Activated naive CD8-positive, alpha-beta T cell treated with anti-CD3 and anti-CD28 coated beads for 36 hours (primary cell): ENCODE measurements at regions not wholly inside any gene's neighbourhood (a gene's known extent, or its start where the extent isn't known, plus 50 kb on each side); places are given as distances from the start of the nearest gene placed in this dataset.

Experiments
- DNase-seq: peaks from one replicate; pipeline ENCODE4 v3.0.0; 2021
- H3K27ac Mint-ChIP-seq: one replicate; pipeline ENCODE4 v1.8.0; 2022; ENCODE audit warnings: mild to moderate bottlenecking, moderate library complexity, mixed read lengths
- H3K27me3 Mint-ChIP-seq: one replicate; pipeline ENCODE4 v1.8.0; 2022; ENCODE audit warnings: mild to moderate bottlenecking, mixed read lengths
- H3K36me3 Mint-ChIP-seq: one replicate; pipeline ENCODE4 v1.8.0; 2021; ENCODE audit warnings: mild to moderate bottlenecking, mixed read lengths
- H3K4me1 Mint-ChIP-seq: one replicate; pipeline ENCODE4 v1.8.0; 2021; ENCODE audit warnings: mixed read lengths
- H3K4me3 Mint-ChIP-seq: one replicate; pipeline ENCODE4 v1.8.0; 2022; ENCODE audit warnings: mild to moderate bottlenecking, moderate library complexity, mixed read lengths
- H3K9me3 Mint-ChIP-seq: one replicate; pipeline ENCODE4 v1.8.0; 2022; ENCODE audit warnings: mixed read lengths

DNA sequence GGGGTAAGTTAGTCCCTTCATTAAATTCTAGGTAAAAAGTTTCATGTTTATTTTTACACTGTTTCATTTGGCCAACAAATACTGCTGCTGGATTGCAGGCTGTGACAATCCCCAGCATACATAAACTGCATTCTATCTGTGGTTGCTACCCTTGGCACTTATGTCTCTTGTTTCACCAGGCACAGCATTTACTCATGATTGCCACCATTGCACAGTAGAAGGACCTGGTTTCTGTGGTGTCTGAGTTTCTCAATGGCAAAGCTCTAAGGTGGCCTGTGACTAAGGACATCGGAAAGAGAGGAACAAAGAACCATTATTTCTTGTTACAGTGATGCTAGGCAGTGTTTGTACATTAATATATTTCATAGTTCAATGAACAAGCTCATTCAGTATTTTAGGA lies 878.4 kb upstream of the NEGR1 start:
- Mint-ChIP-seq H3K9me3 (peaks cover 6% of the 10 kb centered on the region), H3K27me3 (no peaks in the 10 kb centered on the region), H3K4me1 (no peaks in the 10 kb centered on the region), H3K36me3 (no peaks in the 10 kb centered on the region), H3K4me3 (no peak overlapping the region), H3K27ac (no peak overlapping the region)
- no peak for DNase-seq

DNA sequence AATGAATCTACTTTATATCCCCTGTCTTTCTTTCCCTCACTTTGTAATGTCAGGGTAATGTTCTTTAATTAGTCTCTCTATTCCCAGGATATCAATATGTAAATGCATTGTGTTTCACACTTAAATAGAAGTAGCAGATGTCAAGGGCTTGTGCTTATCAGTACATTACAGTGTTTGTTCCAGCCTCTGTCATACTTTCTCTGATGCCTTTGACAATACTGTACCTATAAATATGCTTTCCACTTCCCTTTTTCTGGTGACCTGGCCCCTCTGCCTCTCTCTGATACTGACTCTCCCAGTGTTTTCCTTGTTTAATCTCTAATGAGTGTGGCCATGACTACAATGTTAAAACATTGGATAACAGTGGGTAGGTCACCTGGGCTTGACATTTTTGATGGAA lies 862.0 kb upstream of the NEGR1 start:
- H3K27me3 Mint-ChIP-seq, result no peaks in the 10 kb centered on the region
- no peaks in the 10 kb centered on the region for H3K36me3 Mint-ChIP-seq
- DNase-seq, result no peak
- H3K4me3 Mint-ChIP-seq, result no peak overlapping the region
- no peak overlapping the region for H3K27ac Mint-ChIP-seq
- no peaks in the 10 kb centered on the region for H3K4me1 Mint-ChIP-seq
- H3K9me3 Mint-ChIP-seq, result peaks cover 2% of the 10 kb centered on the region

DNA sequence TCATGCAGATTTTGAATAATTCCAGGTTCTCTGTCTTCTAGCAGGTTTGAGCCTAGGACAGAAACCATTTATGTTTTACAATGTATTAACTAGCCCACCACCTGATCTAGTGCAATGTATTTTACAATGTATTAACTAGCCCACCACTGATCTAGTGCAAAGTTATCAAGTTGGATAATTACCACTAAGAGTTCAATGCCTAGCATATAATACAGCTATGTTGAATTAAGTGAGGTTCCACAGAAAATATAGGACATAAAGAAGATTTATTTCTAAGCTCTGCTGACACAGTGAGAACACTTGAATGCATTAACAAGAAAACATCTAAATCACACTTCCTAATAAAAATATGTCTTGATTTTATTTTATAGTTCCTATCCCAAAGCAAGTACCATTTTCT lies 854.6 kb upstream of the NEGR1 start:
- no peaks in the 10 kb centered on the region for H3K4me1 Mint-ChIP-seq
- no peak for DNase-seq
- H3K27me3 Mint-ChIP-seq, result no peaks in the 10 kb centered on the region
- H3K4me3 Mint-ChIP-seq, result no peak overlapping the region
- H3K27ac Mint-ChIP-seq, result no peak overlapping the region
- no peaks in the 10 kb centered on the region for H3K36me3 Mint-ChIP-seq
- H3K9me3 Mint-ChIP-seq, result peaks cover 3% of the 10 kb centered on the region

DNA sequence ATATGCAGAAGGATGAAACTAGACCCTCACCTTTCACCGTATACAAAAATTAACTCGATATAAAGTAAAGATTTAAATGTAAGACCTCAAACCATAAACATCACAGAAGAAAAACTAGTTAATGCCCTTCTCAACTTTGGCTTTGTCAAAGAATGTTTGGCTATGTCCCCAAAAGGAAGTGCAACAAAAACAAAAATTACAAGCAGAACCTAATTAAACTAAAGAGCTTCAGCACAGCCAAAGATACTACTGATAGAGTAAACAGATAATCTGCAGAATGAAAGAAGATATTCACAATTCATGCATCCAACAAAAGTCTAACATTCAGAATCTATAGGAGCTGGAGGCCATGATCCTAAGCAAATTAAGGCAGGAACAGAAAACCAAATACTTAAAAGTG lies 824.6 kb upstream of the NEGR1 start:
- Mint-ChIP-seq H3K9me3 (no peaks in the 10 kb centered on the region), H3K4me3 (no peak overlapping the region), H3K4me1 (no peaks in the 10 kb centered on the region), H3K27ac (no peak overlapping the region), H3K27me3 (no peaks in the 10 kb centered on the region), H3K36me3 (no peaks in the 10 kb centered on the region)
- DNase-seq, result no peak

- H3K27ac Mint-ChIP-seq, result no peak overlapping the region
- H3K4me1 Mint-ChIP-seq, result no peaks in the 10 kb centered on the region
- no peak for DNase-seq
- no peaks in the 10 kb centered on the region for H3K36me3 Mint-ChIP-seq
- H3K4me3 Mint-ChIP-seq, result no peak overlapping the region
- no peaks in the 10 kb centered on the region for H3K27me3 Mint-ChIP-seq
- no peaks in the 10 kb centered on the region for H3K9me3 Mint-ChIP-seq
These were observed 823.4 kb upstream of the NEGR1 start for GRCh38 chr1:73105755-73106154.

GRCh38 chr1:73104749-73105148 lies 822.4 kb upstream of the NEGR1 start:
- DNase-seq, result no peak
- H3K27me3 Mint-ChIP-seq, result no peaks in the 10 kb centered on the region
- no peaks in the 10 kb centered on the region for H3K9me3 Mint-ChIP-seq
- H3K4me3 Mint-ChIP-seq, result no peak overlapping the region
- H3K4me1 Mint-ChIP-seq, result no peaks in the 10 kb centered on the region
- no peak overlapping the region for H3K27ac Mint-ChIP-seq
- no peaks in the 10 kb centered on the region for H3K36me3 Mint-ChIP-seq

- Mint-ChIP-seq H3K4me3 (no peak overlapping the region), H3K36me3 (no peaks in the 10 kb centered on the region), H3K27me3 (no peaks in the 10 kb centered on the region), H3K4me1 (no peaks in the 10 kb centered on the region), H3K9me3 (no peaks in the 10 kb centered on the region), H3K27ac (no peak overlapping the region)
- no peak for DNase-seq
These were observed 817.9 kb upstream of the NEGR1 start for GRCh38 chr1:73100216-73100615.

DNA sequence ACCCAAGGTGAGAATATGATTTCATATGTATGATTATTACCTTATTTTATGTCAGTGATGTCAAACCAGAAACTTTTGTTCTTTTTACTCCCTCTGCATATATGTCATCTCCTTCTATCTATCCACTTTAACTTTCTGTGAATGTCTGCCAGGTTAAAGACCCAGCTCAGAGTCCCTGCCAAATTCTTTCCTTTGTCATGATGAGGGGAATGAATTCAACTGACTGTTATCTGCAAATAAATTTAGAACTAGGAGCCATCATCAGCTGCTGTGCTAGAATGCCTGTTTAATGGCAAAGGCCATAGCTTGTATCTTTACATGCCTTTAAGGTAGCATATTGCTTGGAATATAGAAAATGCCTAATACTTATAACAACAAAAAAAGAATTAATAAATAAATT lies 815.6 kb upstream of the NEGR1 start:
- H3K36me3 Mint-ChIP-seq, result no peaks in the 10 kb centered on the region
- no peaks in the 10 kb centered on the region for H3K27me3 Mint-ChIP-seq
- no peak for DNase-seq
- no peak overlapping the region for H3K27ac Mint-ChIP-seq
- no peak overlapping the region for H3K4me3 Mint-ChIP-seq
- peaks cover 2% of the 10 kb centered on the region for H3K9me3 Mint-ChIP-seq
- no peaks in the 10 kb centered on the region for H3K4me1 Mint-ChIP-seq

DNA sequence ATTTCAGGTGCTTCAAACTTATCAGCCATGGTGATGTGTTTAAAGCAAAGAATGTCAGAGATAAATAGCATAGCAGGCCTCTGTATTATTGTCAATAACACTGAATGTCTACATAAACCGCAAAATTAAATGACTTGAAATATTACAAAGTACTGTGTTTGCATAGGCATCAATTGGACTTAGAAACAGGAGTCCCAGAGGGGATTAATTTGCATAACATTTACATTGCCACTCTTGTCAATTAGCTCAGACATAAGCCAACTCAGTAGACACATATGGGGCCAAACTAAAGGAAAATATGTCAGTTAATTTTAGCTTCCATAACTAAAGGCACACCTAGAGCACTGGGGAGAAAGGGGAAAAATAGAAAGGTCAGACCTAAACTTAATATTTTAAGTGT lies 814.5 kb upstream of the NEGR1 start:
- H3K4me1 Mint-ChIP-seq, result no peaks in the 10 kb centered on the region
- no peak overlapping the region for H3K4me3 Mint-ChIP-seq
- H3K27me3 Mint-ChIP-seq, result no peaks in the 10 kb centered on the region
- H3K9me3 Mint-ChIP-seq, result peaks cover 7% of the 10 kb centered on the region
- DNase-seq, result no peak
- no peak overlapping the region for H3K27ac Mint-ChIP-seq
- no peaks in the 10 kb centered on the region for H3K36me3 Mint-ChIP-seq

- DNase-seq, result no peak
- no peaks in the 10 kb centered on the region for H3K27me3 Mint-ChIP-seq
- H3K9me3 Mint-ChIP-seq, result peaks cover 9% of the 10 kb centered on the region
- no peaks in the 10 kb centered on the region for H3K36me3 Mint-ChIP-seq
- H3K27ac Mint-ChIP-seq, result no peak overlapping the region
- no peak overlapping the region for H3K4me3 Mint-ChIP-seq
- no peaks in the 10 kb centered on the region for H3K4me1 Mint-ChIP-seq
These were observed 810.0 kb upstream of the NEGR1 start for GRCh38 chr1:73092383-73092782.

GRCh38 chr1:73066866-73067265 lies 784.5 kb upstream of the NEGR1 start:
- peaks cover 3% of the 10 kb centered on the region for H3K9me3 Mint-ChIP-seq
- H3K27me3 Mint-ChIP-seq, result no peaks in the 10 kb centered on the region
- no peak overlapping the region for H3K4me3 Mint-ChIP-seq
- H3K36me3 Mint-ChIP-seq, result no peaks in the 10 kb centered on the region
- no peak for DNase-seq
- H3K27ac Mint-ChIP-seq, result no peak overlapping the region
- H3K4me1 Mint-ChIP-seq, result no peaks in the 10 kb centered on the region

DNA sequence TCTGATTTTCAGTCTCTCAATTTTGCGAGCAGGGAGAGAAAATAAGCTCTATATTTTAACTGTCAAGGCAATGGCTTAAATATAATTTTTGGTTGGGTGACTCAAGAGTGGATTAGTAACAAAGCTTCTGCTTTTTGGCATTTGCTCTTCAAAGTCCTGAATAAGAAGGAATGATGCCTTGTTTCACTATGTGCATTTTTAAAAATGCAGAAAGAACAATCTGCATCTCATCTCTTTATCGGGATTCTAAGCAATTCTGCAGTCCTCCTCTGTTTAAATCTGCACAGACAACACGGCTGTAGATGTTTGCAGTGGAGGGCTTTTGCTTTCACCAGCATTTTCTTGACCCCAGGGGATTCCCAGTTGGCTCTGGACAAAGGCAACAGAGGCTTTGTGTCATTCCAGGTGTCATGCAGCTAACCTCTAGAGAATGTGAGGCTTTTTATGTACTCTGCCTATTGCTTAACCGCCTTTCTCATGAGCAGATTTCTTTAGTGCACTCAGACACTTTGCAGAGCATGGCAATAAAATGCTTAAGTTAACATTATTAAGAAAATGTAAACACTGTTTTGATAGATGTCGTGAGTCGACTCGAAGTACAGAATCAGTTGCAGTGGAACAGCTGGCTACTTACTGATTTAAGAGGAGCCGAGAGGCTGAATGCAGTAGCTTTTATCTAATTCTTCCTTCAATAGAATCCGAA lies 783.2 kb upstream of the NEGR1 start:
- Mint-ChIP-seq H3K4me1 (no peaks in the 10 kb centered on the region), H3K36me3 (no peaks in the 10 kb centered on the region), H3K27me3 (no peaks in the 10 kb centered on the region), H3K9me3 (peaks cover 3% of the 10 kb centered on the region), H3K4me3 (no peak overlapping the region), H3K27ac (no peak overlapping the region)
- DNase-seq, result no peak

GRCh38 chr1:73056826-73057225 lies 774.5 kb upstream of the NEGR1 start:
- no peak overlapping the region for H3K27ac Mint-ChIP-seq
- H3K27me3 Mint-ChIP-seq, result no peaks in the 10 kb centered on the region
- peaks cover 6% of the 10 kb centered on the region for H3K9me3 Mint-ChIP-seq
- DNase-seq, result no peak
- H3K4me3 Mint-ChIP-seq, result no peak overlapping the region
- no peaks in the 10 kb centered on the region for H3K4me1 Mint-ChIP-seq
- H3K36me3 Mint-ChIP-seq, result no peaks in the 10 kb centered on the region

- no peaks in the 10 kb centered on the region for H3K36me3 Mint-ChIP-seq
- H3K4me3 Mint-ChIP-seq, result no peak overlapping the region
- no peaks in the 10 kb centered on the region for H3K4me1 Mint-ChIP-seq
- DNase-seq, result no peak
- no peak overlapping the region for H3K27ac Mint-ChIP-seq
- H3K27me3 Mint-ChIP-seq, result no peaks in the 10 kb centered on the region
- H3K9me3 Mint-ChIP-seq, result no peaks in the 10 kb centered on the region
These were observed 762.1 kb upstream of the NEGR1 start for GRCh38 chr1:73044241-73045036.

- Mint-ChIP-seq H3K27ac (no peak overlapping the region), H3K36me3 (no peaks in the 10 kb centered on the region), H3K4me1 (no peaks in the 10 kb centered on the region), H3K4me3 (no peak overlapping the region), H3K27me3 (no peaks in the 10 kb centered on the region), H3K9me3 (peaks cover 3% of the 10 kb centered on the region)
- DNase-seq, result no peak
These were observed 760.1 kb upstream of the NEGR1 start for GRCh38 chr1:73042403-73042802.

DNA sequence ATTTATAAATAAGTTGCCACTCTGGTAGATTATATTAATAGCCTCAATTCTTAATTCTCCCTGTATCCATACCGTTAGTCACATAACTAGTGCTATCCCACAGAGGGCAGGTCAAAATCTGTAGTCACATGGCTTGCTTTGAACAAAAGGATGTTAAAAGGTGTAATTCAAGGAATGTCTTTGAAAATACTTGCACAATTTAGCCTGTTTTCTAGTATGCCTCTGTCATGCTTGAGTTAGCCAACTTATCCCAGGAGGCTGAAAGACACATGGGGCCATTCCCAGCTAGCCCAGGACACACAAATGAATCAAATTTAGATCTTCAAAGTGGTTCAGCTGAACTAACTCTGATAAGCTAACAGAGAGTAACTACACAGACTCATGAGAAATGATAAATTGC lies 758.5 kb upstream of the NEGR1 start:
- H3K9me3 Mint-ChIP-seq, result peaks cover 3% of the 10 kb centered on the region
- H3K36me3 Mint-ChIP-seq, result no peaks in the 10 kb centered on the region
- H3K4me3 Mint-ChIP-seq, result no peak overlapping the region
- H3K27me3 Mint-ChIP-seq, result no peaks in the 10 kb centered on the region
- H3K27ac Mint-ChIP-seq, result no peak overlapping the region
- no peaks in the 10 kb centered on the region for H3K4me1 Mint-ChIP-seq
- no peak for DNase-seq
